GM21723 (cell line): ENCODE measurements at regions not wholly inside any gene's neighbourhood (a gene's known extent, or its start where the extent isn't known, plus 50 kb on each side); places are given as distances from the start of the nearest gene placed in this dataset.

Experiments used
- ATAC-seq: cut with Tn5 transposase; IDR thresholded peaks from one replicate; pipeline ENCODE4 v1.9.1; 2021; ENCODE audit warnings: mild to moderate bottlenecking, moderate library complexity; ENCODE audit not compliant: unreplicated experiment

GRCh38 chr4:65880594-65880993 is 210.3 kb upstream of the EPHA5 start:
- no peak for ATAC-seq

GRCh38 chr4:65868096-65868824 is 198.0 kb upstream of the EPHA5 start:
- no peak for ATAC-seq

GRCh38 chr4:65865489-65865888 is 195.2 kb upstream of the EPHA5 start:
- no peak for ATAC-seq

GRCh38 chr4:65861993-65862392 is 191.7 kb upstream of the EPHA5 start:
- no peak for ATAC-seq

- ATAC-seq, result no peak
These were observed 175.0 kb upstream of the EPHA5 start for GRCh38 chr4:65845199-65845773.

GRCh38 chr4:65839164-65839931 is 169.1 kb upstream of the EPHA5 start:
- ATAC-seq, result no peak

GRCh38 chr4:65834707-65835106 is 164.4 kb upstream of the EPHA5 start:
- no peak for ATAC-seq

GRCh38 chr4:65831828-65832227 is 161.5 kb upstream of the EPHA5 start:
- ATAC-seq, result no peak

GRCh38 chr4:65825116-65825753 is 154.9 kb upstream of the EPHA5 start:
- no peak for ATAC-seq

GRCh38 chr4:65819192-65819591 is 148.9 kb upstream of the EPHA5 start:
- no peak for ATAC-seq

- ATAC-seq, result no peak
These were observed 135.6 kb upstream of the EPHA5 start for GRCh38 chr4:65805936-65806335.

- ATAC-seq, result no peak
These were observed 129.2 kb upstream of the EPHA5 start for GRCh38 chr4:65799513-65799912.

- no peak for ATAC-seq
These were observed 128.3 kb upstream of the EPHA5 start for GRCh38 chr4:65798498-65799127.

GRCh38 chr4:65791812-65792308 is 121.6 kb upstream of the EPHA5 start:
- ATAC-seq, result no peak

- no peak for ATAC-seq
These were observed 121.0 kb upstream of the EPHA5 start for GRCh38 chr4:65791111-65791811.

- no peak for ATAC-seq
These were observed 119.5 kb upstream of the EPHA5 start for GRCh38 chr4:65789805-65790204.

GRCh38 chr4:65789341-65789740 is 119.1 kb upstream of the EPHA5 start:
- no peak for ATAC-seq

- no peak for ATAC-seq
These were observed 107.0 kb upstream of the EPHA5 start for GRCh38 chr4:65777270-65777669.

GRCh38 chr4:65773636-65774035 is 103.3 kb upstream of the EPHA5 start:
- no peak for ATAC-seq

GRCh38 chr4:65747386-65747785 is 77.1 kb upstream of the EPHA5 start:
- no peak for ATAC-seq
